HEK293 (cell line): ENCODE measurements at regions not wholly inside any gene's neighbourhood (a gene's known extent, or its start where the extent isn't known, plus 50 kb on each side); places are given as distances from the start of the nearest gene placed in this dataset.

Source experiments
- CTCF ChIA-PET: fragments of 350-600 bp; formaldehyde crosslinking; extraction: SDS; loops from one replicate; lab custom pipeline; 2021; ENCODE audit warnings: antibody characterized with exemption; lab: Yijun Ruan, JAX
- POLR2A ChIA-PET: fragments of 300-600 bp; formaldehyde crosslinking; extraction: SDS; loops from one replicate; lab custom pipeline; 2020; ENCODE audit warnings: antibody characterized with exemption, inconsistent platforms; lab: Yijun Ruan, JAX
- H3K27ac ChIP-seq: fragments of 200-500 bp; sonication (Bioruptor generic); 2 replicates; pipeline ENCODE4 v1.5.1; 2014; ENCODE audit warnings: low read depth, low read length, control low read depth, inconsistent platforms; ENCODE audit errors: extremely low read depth
- H3K36me3 ChIP-seq, 2 experiments: fragments of 200-500 bp in 1 of 2; sonication (Bioruptor generic) in 1 of 2; 1 replicate in 1 of 2; 2 replicates in 1 of 2; pipeline ENCODE4 v1.5.1; 2014 to 2017; ENCODE audit warnings: inconsistent platforms in 2 of 2, low read length in 2 of 2; ENCODE audit not compliant: control insufficient read depth in 2 of 2, insufficient read depth in 1 of 2
- H3K4me1 ChIP-seq: fragments of 200-500 bp; sonication (Bioruptor generic); 2 replicates; pipeline ENCODE4 v1.5.1; 2014; ENCODE audit warnings: mild to moderate bottlenecking, low read length, inconsistent platforms; ENCODE audit not compliant: control insufficient read depth, insufficient read depth
- H3K4me3 ChIP-seq: 2 replicates; pipeline ENCODE4 v1.5.1; 2011; ENCODE audit warnings: low read depth, mild to moderate bottlenecking, control low read depth, low read length, moderate library complexity
- H3K9me3 ChIP-seq: fragments of 200-500 bp; sonication (Bioruptor generic); 2 replicates; pipeline ENCODE4 v1.5.1; 2014; ENCODE audit warnings: low read depth, low read length, inconsistent platforms; ENCODE audit not compliant: control insufficient read depth, insufficient read depth
- CTCF ChIP-seq: fragments of 450-650 bp; formaldehyde crosslinking; IDR thresholded peaks from 2 replicates; pipeline ENCODE4 v1.5.1; 2016; ENCODE audit warnings: missing biosample characterization, missing genetic modification characterization
- PATZ1 ChIP-seq: fragments of 450-650 bp; formaldehyde crosslinking; IDR thresholded peaks from 2 replicates; pipeline ENCODE4 v1.5.1; 2016; ENCODE audit warnings: missing biosample characterization, missing genetic modification characterization
- PRDM2 ChIP-seq: fragments of 450-650 bp; formaldehyde crosslinking; IDR thresholded peaks from 2 replicates; pipeline ENCODE4 v1.5.1; 2016; ENCODE audit warnings: missing biosample characterization, missing genetic modification characterization, borderline replicate concordance
- TRIM28 ChIP-seq: IDR thresholded peaks from 2 replicates; pipeline ENCODE4 v1.6.1; 2011; ENCODE audit warnings: low read length, control low read depth, borderline replicate concordance
- YY2 ChIP-seq: fragments of 450-650 bp; formaldehyde crosslinking; IDR thresholded peaks from 2 replicates; pipeline ENCODE4 v1.5.1; 2016; ENCODE audit warnings: missing biosample characterization, missing genetic modification characterization
- ZBTB1 ChIP-seq: fragments of 450-650 bp; formaldehyde crosslinking; IDR thresholded peaks from 2 replicates; pipeline ENCODE4 v1.5.1; 2016; ENCODE audit warnings: missing biosample characterization, missing genetic modification characterization
- ZEB2 ChIP-seq: fragments of 450-650 bp; formaldehyde crosslinking; IDR thresholded peaks from 2 replicates; pipeline ENCODE4 v1.5.1; 2016; ENCODE audit warnings: missing biosample characterization, missing genetic modification characterization
- ZNF155 ChIP-seq: fragments of 450-650 bp; formaldehyde crosslinking; IDR thresholded peaks from 2 replicates; pipeline ENCODE4 v1.5.1; 2016; ENCODE audit warnings: missing biosample characterization, missing genetic modification characterization
- ZNF174 ChIP-seq: fragments of 450-650 bp; formaldehyde crosslinking; IDR thresholded peaks from 2 replicates; pipeline ENCODE4 v1.5.0; 2017; ENCODE audit warnings: missing biosample characterization, mild to moderate bottlenecking, missing genetic modification characterization
- ZNF266 ChIP-seq: fragments of 450-650 bp; formaldehyde crosslinking; IDR thresholded peaks from 2 replicates; pipeline ENCODE4 v1.5.1; 2016; ENCODE audit warnings: missing biosample characterization, missing genetic modification characterization, low read depth
- ZNF302 ChIP-seq: fragments of 450-650 bp; formaldehyde crosslinking; IDR thresholded peaks from 2 replicates; pipeline ENCODE4 v1.5.1; 2016; ENCODE audit warnings: missing biosample characterization, missing genetic modification characterization, low read depth
- ZNF366 ChIP-seq: fragments of 450-650 bp; formaldehyde crosslinking; conservative IDR thresholded peaks from 2 replicates; pipeline ENCODE4 v1.5.1; 2016; ENCODE audit warnings: missing biosample characterization, missing genetic modification characterization
- ZNF658 ChIP-seq: fragments of 450-650 bp; formaldehyde crosslinking; IDR thresholded peaks from 2 replicates; pipeline ENCODE4; 2016; ENCODE audit warnings: missing biosample characterization, missing genetic modification characterization
- ZNF76 ChIP-seq: fragments of 450-650 bp; formaldehyde crosslinking; IDR thresholded peaks from 2 replicates; pipeline ENCODE4; 2016; ENCODE audit warnings: low read depth, missing biosample characterization, missing genetic modification characterization, borderline replicate concordance
- ZNF768 ChIP-seq: fragments of 450-650 bp; formaldehyde crosslinking; IDR thresholded peaks from 2 replicates; pipeline ENCODE4 v1.5.1; 2018; ENCODE audit warnings: missing biosample characterization, mild to moderate bottlenecking, missing genetic modification characterization
- ZNF785 ChIP-seq: fragments of 450-650 bp; formaldehyde crosslinking; IDR thresholded peaks from 2 replicates; pipeline ENCODE4 v1.5.1; 2016; ENCODE audit warnings: missing biosample characterization, missing genetic modification characterization
- ZNF792 ChIP-seq: fragments of 450-650 bp; formaldehyde crosslinking; IDR thresholded peaks from 2 replicates; pipeline ENCODE4 v1.5.1; 2016; ENCODE audit warnings: missing biosample characterization, missing genetic modification characterization
- ZNF837 ChIP-seq: fragments of 450-650 bp; formaldehyde crosslinking; IDR thresholded peaks from 2 replicates; pipeline ENCODE4 v1.5.1; 2016; ENCODE audit warnings: missing biosample characterization, missing genetic modification characterization

GRCh38 chr15:39365873-39366272, 215.0 kb upstream of the THBS1 start:
- no peak overlapping the region for H3K27ac ChIP-seq
- CTCF ChIA-PET: no interaction called here
- H3K36me3 ChIP-seq: no peaks in the 10 kb centered on the region
- peaks cover 14% of the 10 kb centered on the region for H3K4me1 ChIP-seq
- POLR2A ChIA-PET: no interaction called here
- no peak overlapping the region for H3K4me3 ChIP-seq
- no peak for TF ChIP-seq ZEB2 (tag by site-specific recombination)
- no peak for TF ChIP-seq TRIM28
- no peak for TF ChIP-seq ZNF174 (tag by site-specific recombination)
- TF ChIP-seq ZNF792 (tag by site-specific recombination): no peak
- TF ChIP-seq ZNF76 (tag by site-specific recombination): no peak
- no peak for TF ChIP-seq ZNF155
- TF ChIP-seq ZNF658 (tag by site-specific recombination): no peak
- TF ChIP-seq ZNF785 (tag by site-specific recombination): no peak
- no peak for TF ChIP-seq CTCF (tag by site-specific recombination)
- TF ChIP-seq ZNF366 (tag by site-specific recombination): no peak
- TF ChIP-seq ZNF768 (tag by site-specific recombination): no peak
- no peak for TF ChIP-seq ZNF837 (tag by site-specific recombination)
- TF ChIP-seq PRDM2 (tag by site-specific recombination): no peak
- no peak for TF ChIP-seq PATZ1 (tag by site-specific recombination)
- TF ChIP-seq ZNF302 (tag by site-specific recombination): no peak
- TF ChIP-seq ZNF266 (tag by site-specific recombination): no peak
- TF ChIP-seq YY2 (tag by site-specific recombination): no peak
- TF ChIP-seq ZBTB1 (tag by site-specific recombination): no peak
- H3K9me3 ChIP-seq: no peaks in the 10 kb centered on the region
